ENCODE measurements at regions not wholly inside any gene's neighbourhood (a gene's known extent, or its start where the extent isn't known, plus 50 kb on each side); places are given as distances from the start of the nearest gene placed in this dataset.

DNA sequence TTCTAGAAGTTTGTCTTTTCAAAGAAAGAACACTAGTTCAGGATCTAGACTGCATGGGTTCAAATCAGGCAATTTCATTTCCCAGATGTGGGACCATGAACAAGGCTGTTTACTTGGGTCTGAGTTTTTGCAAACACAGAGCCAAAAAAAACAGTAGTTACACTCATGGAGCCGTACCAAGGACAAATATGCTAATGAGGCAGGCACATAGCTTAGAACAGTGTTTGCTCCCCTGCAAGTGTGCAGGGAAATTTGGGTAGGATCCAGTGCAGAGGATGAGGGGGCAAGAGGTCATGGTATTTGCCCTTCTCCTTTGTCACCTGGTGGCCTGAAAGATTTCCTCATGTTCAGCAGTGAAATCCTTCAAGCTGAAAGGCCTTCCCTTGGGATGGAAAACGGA is 860.4 kb downstream of the VRK1 start:
- H3K27me3 Mint-ChIP-seq (ENCODE audit: low read depth, poor library complexity), result peaks cover 9% of the 10 kb centered on the region
- H3K36me3 Mint-ChIP-seq (ENCODE audit: low read depth), result no peaks in the 10 kb centered on the region
- peak overlapping the region; percentile 30 for H3K27ac Mint-ChIP-seq
- TF ChIP-seq, protein P1, sequence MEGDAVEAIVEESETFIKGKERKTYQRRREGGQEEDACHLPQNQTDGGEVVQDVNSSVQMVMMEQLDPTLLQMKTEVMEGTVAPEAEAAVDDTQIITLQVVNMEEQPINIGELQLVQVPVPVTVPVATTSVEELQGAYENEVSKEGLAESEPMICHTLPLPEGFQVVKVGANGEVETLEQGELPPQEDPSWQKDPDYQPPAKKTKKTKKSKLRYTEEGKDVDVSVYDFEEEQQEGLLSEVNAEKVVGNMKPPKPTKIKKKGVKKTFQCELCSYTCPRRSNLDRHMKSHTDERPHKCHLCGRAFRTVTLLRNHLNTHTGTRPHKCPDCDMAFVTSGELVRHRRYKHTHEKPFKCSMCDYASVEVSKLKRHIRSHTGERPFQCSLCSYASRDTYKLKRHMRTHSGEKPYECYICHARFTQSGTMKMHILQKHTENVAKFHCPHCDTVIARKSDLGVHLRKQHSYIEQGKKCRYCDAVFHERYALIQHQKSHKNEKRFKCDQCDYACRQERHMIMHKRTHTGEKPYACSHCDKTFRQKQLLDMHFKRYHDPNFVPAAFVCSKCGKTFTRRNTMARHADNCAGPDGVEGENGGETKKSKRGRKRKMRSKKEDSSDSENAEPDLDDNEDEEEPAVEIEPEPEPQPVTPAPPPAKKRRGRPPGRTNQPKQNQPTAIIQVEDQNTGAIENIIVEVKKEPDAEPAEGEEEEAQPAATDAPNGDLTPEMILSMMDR (IDR thresholded peaks at IDR 0.05), result no peak
- no peak for DNase-seq
- no peak overlapping the region for H3K4me3 Mint-ChIP-seq
- H3K4me1 Mint-ChIP-seq, result peaks cover 16% of the 10 kb centered on the region
- no peaks in the 10 kb centered on the region for H3K9me3 Mint-ChIP-seq

DNA sequence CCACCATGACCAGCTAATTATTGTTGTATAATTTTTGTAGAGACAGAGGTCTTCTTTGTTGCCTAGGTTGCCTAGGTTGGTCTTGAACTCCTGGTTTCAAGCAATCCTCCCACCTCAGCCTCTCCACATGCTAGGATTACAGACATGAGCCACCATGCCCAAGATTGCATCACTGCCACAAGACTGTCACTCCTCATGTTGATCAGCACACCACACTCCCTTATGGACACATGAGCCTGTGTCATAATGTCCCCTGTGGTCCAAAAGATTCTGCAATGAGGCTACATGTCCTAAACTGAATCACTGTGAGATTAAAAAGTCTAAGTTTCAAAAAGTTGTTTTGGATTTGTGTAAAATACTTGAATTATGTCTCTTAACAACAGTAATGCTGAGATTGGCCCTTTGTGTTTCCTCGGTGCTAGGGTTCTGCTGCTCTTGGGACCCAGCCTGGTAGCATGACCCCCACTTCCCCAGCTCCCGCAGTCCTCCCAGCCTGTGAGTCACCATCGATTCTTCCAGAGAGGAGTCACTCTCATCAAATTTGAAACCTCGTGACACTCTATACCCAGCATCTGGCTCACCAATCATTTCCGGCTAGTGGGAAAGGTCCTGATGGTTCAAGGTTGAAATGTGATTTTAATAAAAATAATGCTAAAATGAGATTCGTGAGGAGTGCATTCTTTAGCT is 890.9 kb downstream of the VRK1 start:
- no peak for DNase-seq
- TF ChIP-seq, protein P1 (IDR thresholded peaks at IDR 0.05), result no peak
- Mint-ChIP-seq H3K4me1 (peaks cover 12% of the 10 kb centered on the region), H3K9me3 (no peaks in the 10 kb centered on the region), H3K27me3 (ENCODE audit: low read depth, poor library complexity) (peaks cover 7% of the 10 kb centered on the region), H3K27ac (no peak overlapping the region), H3K36me3 (ENCODE audit: low read depth) (no peaks in the 10 kb centered on the region), H3K4me3 (no peak overlapping the region)

DNA sequence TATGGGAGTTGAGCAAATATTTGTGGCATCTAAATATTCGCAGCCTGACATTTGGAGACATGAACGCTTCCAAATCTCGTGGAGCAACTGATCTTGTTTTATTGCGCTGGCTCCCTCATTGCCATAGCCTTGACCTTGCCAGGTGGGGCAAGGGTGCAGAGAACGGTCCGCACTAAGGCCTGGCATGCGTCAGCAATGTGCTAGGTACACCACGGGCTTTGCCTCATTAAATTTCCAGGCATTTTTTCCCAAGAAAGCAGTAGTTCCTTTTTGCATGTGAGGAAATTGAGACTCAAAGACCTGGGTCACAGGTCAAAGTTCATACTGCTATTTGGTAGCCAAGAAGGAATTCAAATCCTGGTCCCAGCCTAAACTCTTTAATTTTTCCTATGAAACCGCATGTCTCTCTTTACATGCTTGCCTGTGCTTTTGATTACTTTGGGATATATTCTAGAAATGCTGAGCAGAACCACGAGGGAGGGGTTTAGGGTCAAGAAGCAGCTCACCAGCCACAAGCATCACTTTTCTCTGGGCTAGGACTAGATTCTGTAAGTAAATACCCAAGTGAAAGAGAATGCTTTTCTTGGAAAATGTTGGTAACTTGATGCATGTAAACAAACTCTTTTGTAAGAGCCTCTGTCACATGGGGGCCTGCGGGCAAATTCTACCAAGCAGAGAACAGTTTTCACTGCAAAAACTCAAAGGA is 891.6 kb downstream of the VRK1 start:
- Mint-ChIP-seq H3K36me3 (ENCODE audit: low read depth) (no peaks in the 10 kb centered on the region), H3K4me1 (peaks cover 12% of the 10 kb centered on the region), H3K27me3 (ENCODE audit: low read depth, poor library complexity) (peaks cover 7% of the 10 kb centered on the region), H3K4me3 (no peak overlapping the region), H3K27ac (no peak overlapping the region), H3K9me3 (no peaks in the 10 kb centered on the region)
- no peak for DNase-seq
- TF ChIP-seq, protein P1 (IDR thresholded peaks at IDR 0.05), result no peak

DNA sequence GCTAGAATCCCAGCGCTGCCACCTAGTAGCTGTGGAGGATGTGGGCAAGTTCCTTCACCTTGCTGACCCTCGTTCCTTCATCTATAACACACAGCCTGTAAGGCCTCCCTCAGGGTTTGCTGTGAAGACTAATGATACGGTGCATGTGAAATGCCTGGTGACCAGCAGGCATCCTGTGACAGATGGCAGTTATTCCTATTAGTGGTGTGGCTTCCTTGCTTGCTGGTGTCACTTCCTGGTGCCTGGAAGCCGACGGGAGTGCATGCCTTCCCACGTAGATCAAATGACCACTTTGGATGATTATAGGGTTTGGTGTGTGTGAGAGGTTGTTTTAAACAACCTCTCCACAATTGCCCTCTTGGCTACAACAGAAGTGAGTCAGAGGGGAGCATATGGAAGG is 894.9 kb downstream of the VRK1 start:
- DNase-seq, result peak; percentile 5
- H3K27ac Mint-ChIP-seq, result no peak overlapping the region
- peaks cover 12% of the 10 kb centered on the region for H3K4me1 Mint-ChIP-seq
- no peaks in the 10 kb centered on the region for H3K36me3 Mint-ChIP-seq (ENCODE audit: low read depth)
- TF ChIP-seq, protein P1 (IDR thresholded peaks at IDR 0.05), result no peak
- peaks cover 11% of the 10 kb centered on the region for H3K27me3 Mint-ChIP-seq (ENCODE audit: low read depth, poor library complexity)
- no peaks in the 10 kb centered on the region for H3K9me3 Mint-ChIP-seq
- H3K4me3 Mint-ChIP-seq, result no peak overlapping the region

DNA sequence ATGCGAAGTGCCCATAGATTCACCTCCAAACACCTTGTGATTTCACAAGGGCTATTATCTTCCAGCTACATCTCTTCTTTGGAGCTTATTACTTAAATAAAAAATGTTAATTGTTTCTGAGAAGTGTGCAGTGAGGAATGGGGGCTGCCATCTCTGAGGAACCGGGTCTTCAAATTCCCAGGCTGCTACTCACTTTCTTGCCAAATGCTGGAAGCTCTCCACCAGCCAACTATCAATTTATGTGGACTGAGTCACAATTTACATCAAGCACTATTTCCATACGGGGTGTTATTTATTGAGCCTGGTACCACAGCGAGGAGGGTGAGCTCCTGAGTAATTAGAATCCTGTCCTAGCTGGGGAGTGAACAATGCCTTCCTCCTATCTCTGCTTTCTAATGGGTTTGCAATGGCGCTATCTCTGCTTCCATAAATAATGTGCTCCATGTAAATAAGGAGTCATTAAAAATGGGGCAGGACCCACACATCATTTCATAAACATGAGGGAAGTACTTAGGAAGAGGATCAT is 898.3 kb downstream of the VRK1 start:
- peaks cover 11% of the 10 kb centered on the region for H3K27me3 Mint-ChIP-seq (ENCODE audit: low read depth, poor library complexity)
- no peak for DNase-seq
- peaks cover 12% of the 10 kb centered on the region for H3K4me1 Mint-ChIP-seq
- no peak overlapping the region for H3K4me3 Mint-ChIP-seq
- H3K27ac Mint-ChIP-seq, result no peak overlapping the region
- H3K36me3 Mint-ChIP-seq (ENCODE audit: low read depth), result no peaks in the 10 kb centered on the region
- TF ChIP-seq, protein P1 (IDR thresholded peaks at IDR 0.05), result no peak
- H3K9me3 Mint-ChIP-seq, result peaks cover 13% of the 10 kb centered on the region

Measured in nephron progenitor cell (in vitro differentiated cells).